ENCODE measurements at regions not wholly inside any gene's neighbourhood (a gene's known extent, or its start where the extent isn't known, plus 50 kb on each side); places are given as distances from the start of the nearest gene placed in this dataset.

DNA sequence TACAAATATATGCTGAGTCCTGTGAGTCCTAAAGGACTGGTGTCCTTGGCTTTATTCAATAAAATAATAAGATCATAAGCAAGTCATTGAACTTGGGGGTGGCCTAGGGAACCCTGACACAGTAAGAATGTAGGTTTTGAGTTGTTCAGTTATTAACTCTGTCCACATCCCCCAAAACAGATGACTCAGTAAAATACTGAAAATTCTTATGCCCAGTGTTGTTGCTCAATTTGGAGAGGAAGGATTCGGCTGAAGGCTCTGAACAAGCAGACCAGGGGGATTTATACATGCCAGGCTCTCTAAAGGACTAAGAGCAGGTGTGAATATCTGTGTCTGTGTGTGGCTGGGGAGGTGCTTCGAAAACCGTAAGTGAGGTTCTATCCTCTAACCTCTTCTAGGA, 173.7 kb downstream of the RMI1 start:
- H3K9ac ChIP-seq (ENCODE audit: low read length) = no peak overlapping the region
- no peak overlapping the region for H4K8ac ChIP-seq (ENCODE audit: low read length)
- H3K14ac ChIP-seq (ENCODE audit: low read length in 2 of 2) = no peak overlapping the region
- WGBS = no CpG with 5 or more reads among the region's 3 CpGs
- no peak overlapping the region for H2BK120ac ChIP-seq (ENCODE audit: low read depth, low read length)
- peaks cover 1% of the 10 kb centered on the region for H3K4me1 ChIP-seq (ENCODE audit: control insufficient read depth, insufficient read depth, low read depth, low read length)
- H2BK12ac ChIP-seq (ENCODE audit: low read length in 2 of 2) = no peak overlapping the region
- no peak overlapping the region for H3K18ac ChIP-seq (ENCODE audit: low read depth in 1 of 2, low read length in 2 of 2)
- H2BK5ac ChIP-seq (ENCODE audit: low read depth, low read length, poor library complexity, severe bottlenecking) = no peak overlapping the region
- no peaks in the 10 kb centered on the region for H3K79me1 ChIP-seq (replicated peaks; ENCODE audit: low read length, poor library complexity, severe bottlenecking)
- H3K4ac ChIP-seq (ENCODE audit: low read depth in 1 of 2, low read length in 2 of 2) = no peak overlapping the region
- DNase-seq = no peak
- no peak overlapping the region for H3K4me3 ChIP-seq (ENCODE audit: insufficient read depth in 1 of 2, low read depth in 1 of 2, low read length in 2 of 2)
- no peaks in the 10 kb centered on the region for H3K27me3 ChIP-seq (ENCODE audit: control insufficient read depth in 1 of 2, insufficient read depth in 1 of 2, low read length in 2 of 2)
- H2BK15ac ChIP-seq (ENCODE audit: low read depth, poor library complexity, severe bottlenecking) = no peak overlapping the region
- no peak overlapping the region for H4K91ac ChIP-seq (ENCODE audit: low read length)
- H3K36me3 ChIP-seq (ENCODE audit: control insufficient read depth in 1 of 2, insufficient read depth in 2 of 2, low read depth in 1 of 2, low read length in 2 of 2) = no peaks in the 10 kb centered on the region
- H2AK5ac ChIP-seq (ENCODE audit: low read length, severe bottlenecking) = no peak overlapping the region
- no peak overlapping the region for H2AFZ ChIP-seq (ENCODE audit: low read depth, low read length)
- peak overlapping the region; percentile 41 for H3K27ac ChIP-seq (ENCODE audit: low read length, poor library complexity, severe bottlenecking)
- no peaks in the 10 kb centered on the region for H3K9me3 ChIP-seq (ENCODE audit: control insufficient read depth, low read length)
- H3K23ac ChIP-seq (ENCODE audit: low read length in 2 of 2) = no peak overlapping the region
- H3K4me2 ChIP-seq (ENCODE audit: low read length, poor library complexity, severe bottlenecking) = no peak overlapping the region

DNA sequence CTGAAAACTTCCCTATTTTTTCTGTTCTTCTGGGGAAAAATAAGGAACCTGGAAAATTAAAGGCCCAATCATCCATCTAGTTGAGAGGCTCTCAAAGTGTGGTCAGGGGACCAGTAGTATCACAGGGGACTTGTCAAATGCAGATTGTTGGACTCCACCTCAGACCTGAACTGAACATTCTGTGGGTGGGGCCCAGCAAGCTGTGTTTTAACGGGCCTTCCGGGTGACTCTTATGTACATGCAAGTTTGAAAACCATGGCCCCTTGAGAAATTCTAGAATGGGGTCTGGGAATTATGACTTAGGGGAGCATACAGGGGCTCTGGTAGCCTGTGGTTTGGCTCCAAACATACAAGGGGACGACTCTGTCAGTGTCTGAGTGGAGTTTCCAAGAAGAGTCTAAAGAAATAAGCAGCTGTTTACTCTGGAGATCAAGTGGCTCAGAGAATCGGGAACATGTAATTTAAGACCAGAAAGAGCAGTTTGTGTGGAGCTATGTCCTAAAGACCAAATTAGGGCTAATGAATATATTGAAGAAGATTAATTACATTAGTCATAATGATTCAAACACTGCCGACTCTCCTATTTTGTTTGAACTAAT, 177.4 kb downstream of the SLC28A3 start:
- H3K4me1 ChIP-seq (ENCODE audit: control insufficient read depth, insufficient read depth, low read depth, low read length) = no peaks in the 10 kb centered on the region
- no peak overlapping the region for H2AFZ ChIP-seq (ENCODE audit: low read depth, low read length)
- no peak overlapping the region for H3K4me2 ChIP-seq (ENCODE audit: low read length, poor library complexity, severe bottlenecking)
- H3K14ac ChIP-seq (ENCODE audit: low read length in 2 of 2) = no peak overlapping the region
- no peak overlapping the region for H2BK12ac ChIP-seq (ENCODE audit: low read length in 2 of 2)
- no peak overlapping the region for H2BK120ac ChIP-seq (ENCODE audit: low read depth, low read length)
- no peak overlapping the region for H2BK15ac ChIP-seq (ENCODE audit: low read depth, poor library complexity, severe bottlenecking)
- no peak overlapping the region for H3K4ac ChIP-seq (ENCODE audit: low read depth in 1 of 2, low read length in 2 of 2)
- peak overlapping the region in 1 of 2 experiments; percentile 19 for H3K18ac ChIP-seq (ENCODE audit: low read depth in 1 of 2, low read length in 2 of 2)
- H3K27me3 ChIP-seq (ENCODE audit: control insufficient read depth in 1 of 2, insufficient read depth in 1 of 2, low read length in 2 of 2) = no peaks in the 10 kb centered on the region
- H2AK5ac ChIP-seq (ENCODE audit: low read length, severe bottlenecking) = no peak overlapping the region
- H3K27ac ChIP-seq (ENCODE audit: low read length, poor library complexity, severe bottlenecking) = no peak overlapping the region
- no peaks in the 10 kb centered on the region for H3K79me1 ChIP-seq (replicated peaks; ENCODE audit: low read length, poor library complexity, severe bottlenecking)
- H3K23ac ChIP-seq (ENCODE audit: low read length in 2 of 2) = no peak overlapping the region
- H3K9me3 ChIP-seq (ENCODE audit: control insufficient read depth, low read length) = no peaks in the 10 kb centered on the region
- 60% methylated on average over 3 of the region's 5 CpGs for WGBS
- H4K91ac ChIP-seq (ENCODE audit: low read length) = no peak overlapping the region
- H4K8ac ChIP-seq (ENCODE audit: low read length) = no peak overlapping the region
- no peak for DNase-seq
- H3K36me3 ChIP-seq (ENCODE audit: control insufficient read depth in 1 of 2, insufficient read depth in 2 of 2, low read depth in 1 of 2, low read length in 2 of 2) = no peaks in the 10 kb centered on the region
- no peak overlapping the region for H2BK5ac ChIP-seq (ENCODE audit: low read depth, low read length, poor library complexity, severe bottlenecking)
- H3K4me3 ChIP-seq (ENCODE audit: insufficient read depth in 1 of 2, low read depth in 1 of 2, low read length in 2 of 2) = no peak overlapping the region
- no peak overlapping the region for H3K9ac ChIP-seq (ENCODE audit: low read length)

DNA sequence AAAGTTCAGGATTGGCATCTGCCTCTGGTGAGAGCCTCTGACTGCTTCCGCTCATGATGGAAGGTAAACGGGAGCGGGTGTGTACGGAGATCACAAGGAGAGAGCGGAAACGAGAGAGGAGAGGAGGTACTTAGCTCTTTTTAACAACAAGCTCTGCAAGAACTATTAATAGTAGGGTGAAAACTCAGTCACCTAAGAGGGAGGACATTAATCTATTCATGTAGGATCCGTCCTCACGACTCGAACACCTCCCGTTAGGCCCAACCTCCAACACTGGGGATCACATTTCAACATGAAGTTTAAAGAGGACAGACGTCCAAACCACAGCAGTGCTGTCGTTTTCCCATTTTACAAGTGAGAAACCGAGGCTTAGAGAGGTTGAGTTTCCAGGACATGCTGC, 173.7 kb downstream of the SLC28A3 start:
- Histone ChIP-seq H4K91ac (ENCODE audit: low read length) (no peak overlapping the region), H2AFZ (ENCODE audit: low read depth, low read length) (no peak overlapping the region), H3K14ac (ENCODE audit: low read length in 2 of 2) (no peak overlapping the region), H2BK12ac (ENCODE audit: low read length in 2 of 2) (no peak overlapping the region), H3K18ac (ENCODE audit: low read depth in 1 of 2, low read length in 2 of 2) (no peak overlapping the region), H3K9me3 (ENCODE audit: control insufficient read depth, low read length) (no peaks in the 10 kb centered on the region), H3K9ac (ENCODE audit: low read length) (no peak overlapping the region), H2BK5ac (ENCODE audit: low read depth, low read length, poor library complexity, severe bottlenecking) (no peak overlapping the region), H3K4me2 (ENCODE audit: low read length, poor library complexity, severe bottlenecking) (no peak overlapping the region), H3K4me3 (ENCODE audit: insufficient read depth in 1 of 2, low read depth in 1 of 2, low read length in 2 of 2) (no peak overlapping the region), H2AK5ac (ENCODE audit: low read length, severe bottlenecking) (no peak overlapping the region), H3K23ac (ENCODE audit: low read length in 2 of 2) (no peak overlapping the region), H3K27me3 (ENCODE audit: control insufficient read depth in 1 of 2, insufficient read depth in 1 of 2, low read length in 2 of 2) (no peaks in the 10 kb centered on the region), H4K8ac (ENCODE audit: low read length) (no peak overlapping the region), H3K4ac (ENCODE audit: low read depth in 1 of 2, low read length in 2 of 2) (no peak overlapping the region), H3K4me1 (ENCODE audit: control insufficient read depth, insufficient read depth, low read depth, low read length) (peaks cover 6% of the 10 kb centered on the region), H3K79me1 (replicated peaks; ENCODE audit: low read length, poor library complexity, severe bottlenecking) (no peaks in the 10 kb centered on the region), H3K36me3 (ENCODE audit: control insufficient read depth in 1 of 2, insufficient read depth in 2 of 2, low read depth in 1 of 2, low read length in 2 of 2) (no peaks in the 10 kb centered on the region), H2BK15ac (ENCODE audit: low read depth, poor library complexity, severe bottlenecking) (no peak overlapping the region), H3K27ac (ENCODE audit: low read length, poor library complexity, severe bottlenecking) (no peak overlapping the region), H2BK120ac (ENCODE audit: low read depth, low read length) (no peak overlapping the region)
- no peak for DNase-seq
- WGBS = 57% methylated on average over 11 of the region's 13 CpGs

DNA sequence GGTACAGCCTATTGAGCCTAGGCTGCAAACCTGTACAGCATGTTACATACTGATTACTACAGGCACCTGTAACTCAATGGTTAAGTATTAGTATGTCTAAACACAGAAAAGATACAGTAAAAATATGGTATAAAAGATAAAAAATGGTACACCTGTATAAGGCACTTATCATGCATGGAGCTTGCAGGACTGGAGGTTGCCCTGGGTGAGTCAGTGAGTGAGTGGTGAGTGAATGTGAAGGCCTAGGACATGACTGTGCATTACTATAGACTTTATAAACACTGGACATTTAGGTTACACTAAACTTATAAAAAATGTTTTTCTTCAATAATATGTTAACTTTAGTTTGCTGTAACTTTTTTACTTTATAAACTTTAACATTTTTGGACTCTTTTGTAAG, 171.3 kb downstream of the SLC28A3 start:
- H3K23ac ChIP-seq (ENCODE audit: low read length in 2 of 2) = no peak overlapping the region
- H3K9me3 ChIP-seq (ENCODE audit: control insufficient read depth, low read length) = no peaks in the 10 kb centered on the region

More for the DNA sequence above, 171.3 kb downstream of the SLC28A3 start:
- Histone ChIP-seq H2AFZ (ENCODE audit: low read depth, low read length) (no peak overlapping the region), H2BK15ac (ENCODE audit: low read depth, poor library complexity, severe bottlenecking) (no peak overlapping the region), H2AK5ac (ENCODE audit: low read length, severe bottlenecking) (no peak overlapping the region), H3K4me3 (ENCODE audit: insufficient read depth in 1 of 2, low read depth in 1 of 2, low read length in 2 of 2) (no peak overlapping the region), H3K36me3 (ENCODE audit: control insufficient read depth in 1 of 2, insufficient read depth in 2 of 2, low read depth in 1 of 2, low read length in 2 of 2) (no peaks in the 10 kb centered on the region), H3K18ac (ENCODE audit: low read depth in 1 of 2, low read length in 2 of 2) (no peak overlapping the region), H3K4me1 (ENCODE audit: control insufficient read depth, insufficient read depth, low read depth, low read length) (peaks cover 6% of the 10 kb centered on the region), H3K4ac (ENCODE audit: low read depth in 1 of 2, low read length in 2 of 2) (no peak overlapping the region), H3K27me3 (ENCODE audit: control insufficient read depth in 1 of 2, insufficient read depth in 1 of 2, low read length in 2 of 2) (no peaks in the 10 kb centered on the region), H2BK120ac (ENCODE audit: low read depth, low read length) (no peak overlapping the region), H2BK5ac (ENCODE audit: low read depth, low read length, poor library complexity, severe bottlenecking) (no peak overlapping the region), H3K4me2 (ENCODE audit: low read length, poor library complexity, severe bottlenecking) (no peak overlapping the region), H3K9ac (ENCODE audit: low read length) (no peak overlapping the region), H3K79me1 (replicated peaks; ENCODE audit: low read length, poor library complexity, severe bottlenecking) (no peaks in the 10 kb centered on the region), H2BK12ac (ENCODE audit: low read length in 2 of 2) (no peak overlapping the region), H3K14ac (ENCODE audit: low read length in 2 of 2) (no peak overlapping the region), H3K27ac (ENCODE audit: low read length, poor library complexity, severe bottlenecking) (no peak overlapping the region), H4K8ac (ENCODE audit: low read length) (no peak overlapping the region), H4K91ac (ENCODE audit: low read length) (no peak overlapping the region)
- DNase-seq = peak; percentile 47
